ENCODE measurements at regions not wholly inside any gene's neighbourhood (a gene's known extent, or its start where the extent isn't known, plus 50 kb on each side); places are given as distances from the start of the nearest gene placed in this dataset.

- Mint-ChIP-seq H3K27ac (no peak overlapping the region), H3K4me1 (no peaks in the 10 kb centered on the region), H3K36me3 (ENCODE audit: low read depth) (no peaks in the 10 kb centered on the region), H3K4me3 (no peak overlapping the region), H3K27me3 (peaks cover 28% of the 10 kb centered on the region), H3K9me3 (peaks cover 2% of the 10 kb centered on the region)
- ChIA-PET CTCF (no interaction called here), POLR2A (no interaction called here)
- no peak for TF ChIP-seq CTCF (IDR thresholded peaks at IDR 0.05)
- intact Hi-C loops (cut with micrococcal nuclease) = no loop called here
- DNase-seq (no peak), ATAC-seq (ENCODE audit: low read depth) (no peak)
These were observed 172.0 kb downstream of the MTHFS start for GRCh38 chr15:79724804-79725203.

- ChIA-PET POLR2A (no interaction called here), CTCF (no interaction called here)
- no peak overlapping the region for H3K27ac Mint-ChIP-seq
- peaks cover 2% of the 10 kb centered on the region for H3K9me3 Mint-ChIP-seq
- H3K36me3 Mint-ChIP-seq (ENCODE audit: low read depth) = no peaks in the 10 kb centered on the region
- peaks cover 42% of the 10 kb centered on the region for H3K27me3 Mint-ChIP-seq
- intact Hi-C loops (cut with micrococcal nuclease) = no loop called here
- H3K4me3 Mint-ChIP-seq = no peak overlapping the region
- H3K4me1 Mint-ChIP-seq = no peaks in the 10 kb centered on the region
- no peak for TF ChIP-seq CTCF (IDR thresholded peaks at IDR 0.05)
- no peak for ATAC-seq (ENCODE audit: low read depth)
- no peak for DNase-seq
These were observed 167.9 kb downstream of the MTHFS start for GRCh38 chr15:79728867-79729266.

GRCh38 chr15:79736435-79737000 is 160.3 kb downstream of the MTHFS start:
- peaks cover 11% of the 10 kb centered on the region for H3K9me3 Mint-ChIP-seq
- no peak for TF ChIP-seq CTCF (IDR thresholded peaks at IDR 0.05)
- no peak overlapping the region for H3K4me3 Mint-ChIP-seq
- H3K27ac Mint-ChIP-seq = no peak overlapping the region
- H3K36me3 Mint-ChIP-seq (ENCODE audit: low read depth) = no peaks in the 10 kb centered on the region
- DNase-seq (no peak), ATAC-seq (ENCODE audit: low read depth) (no peak)
- ChIA-PET CTCF (no interaction called here), POLR2A (no interaction called here)
- intact Hi-C loops (cut with micrococcal nuclease) = no loop called here
- peaks cover 6% of the 10 kb centered on the region for H3K27me3 Mint-ChIP-seq
- no peaks in the 10 kb centered on the region for H3K4me1 Mint-ChIP-seq

- POLR2A ChIA-PET = no interaction called here
- TF ChIP-seq CTCF (IDR thresholded peaks at IDR 0.05) = no peak
- Mint-ChIP-seq H3K27me3 (peaks cover 3% of the 10 kb centered on the region), H3K9me3 (peaks cover 11% of the 10 kb centered on the region), H3K36me3 (ENCODE audit: low read depth) (no peaks in the 10 kb centered on the region), H3K27ac (no peak overlapping the region), H3K4me1 (no peaks in the 10 kb centered on the region), H3K4me3 (no peak overlapping the region)
- DNase-seq (no peak), ATAC-seq (ENCODE audit: low read depth) (no peak)
- intact Hi-C loops (cut with micrococcal nuclease) = no loop called here
- CTCF ChIA-PET = no interaction called here
These were observed 158.7 kb downstream of the MTHFS start for GRCh38 chr15:79738143-79738542.

- DNase-seq = no peak
- Mint-ChIP-seq H3K9me3 (peaks cover 11% of the 10 kb centered on the region), H3K4me1 (no peaks in the 10 kb centered on the region), H3K36me3 (ENCODE audit: low read depth) (no peaks in the 10 kb centered on the region), H3K27ac (no peak overlapping the region), H3K27me3 (peaks cover 2% of the 10 kb centered on the region), H3K4me3 (no peak overlapping the region)
- TF ChIP-seq CTCF (IDR thresholded peaks at IDR 0.05) = no peak
- ChIA-PET POLR2A (no interaction called here), CTCF (no interaction called here)
- ATAC-seq (ENCODE audit: low read depth) = no peak
- intact Hi-C loops (cut with micrococcal nuclease) = no loop called here
These were observed 156.3 kb downstream of the MTHFS start for GRCh38 chr15:79740561-79740960.
